Stimulated activated CD4-positive, alpha-beta T cell treated with anti-CD3 and anti-CD28 coated beads, Interleukin-4, amount 100 ng/mL, for 48 hours (primary cell): ENCODE measurements at regions not wholly inside any gene's neighbourhood (a gene's known extent, or its start where the extent isn't known, plus 50 kb on each side); places are given as distances from the start of the nearest gene placed in this dataset.

Experiments
- DNase-seq, 2 donors: peaks; one replicate each; pipeline ENCODE4 v3.0.0-alpha.2; 2020; ENCODE audit warnings: low read depth in 2 of 2

- no peak for DNase-seq
Observed at GRCh38 chr9:16092142-16093091, 539.6 kb downstream of the CCDC171 start.

DNA sequence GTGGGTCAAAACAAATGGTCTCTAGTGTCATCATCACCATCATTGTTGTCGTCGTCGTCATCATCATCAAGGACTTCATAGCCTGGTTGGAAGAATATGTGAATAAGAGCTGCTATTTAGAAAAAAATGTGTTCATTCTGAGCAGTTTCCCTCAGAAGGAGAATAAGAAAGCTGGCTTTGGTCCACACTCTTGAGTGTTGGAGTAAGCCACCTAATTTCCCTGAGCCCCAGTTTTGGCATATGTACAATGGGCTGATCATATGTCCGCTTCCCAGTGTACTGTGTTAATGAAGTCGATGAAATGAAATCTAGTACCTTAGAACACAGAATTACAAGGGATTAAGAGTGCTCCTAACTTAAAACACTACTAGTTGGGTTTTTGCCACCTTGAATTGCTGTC is 545.5 kb downstream of the CCDC171 start:
- no peak for DNase-seq

GRCh38 chr9:16099732-16100536 is 547.1 kb downstream of the CCDC171 start:
- no peak for DNase-seq

DNA sequence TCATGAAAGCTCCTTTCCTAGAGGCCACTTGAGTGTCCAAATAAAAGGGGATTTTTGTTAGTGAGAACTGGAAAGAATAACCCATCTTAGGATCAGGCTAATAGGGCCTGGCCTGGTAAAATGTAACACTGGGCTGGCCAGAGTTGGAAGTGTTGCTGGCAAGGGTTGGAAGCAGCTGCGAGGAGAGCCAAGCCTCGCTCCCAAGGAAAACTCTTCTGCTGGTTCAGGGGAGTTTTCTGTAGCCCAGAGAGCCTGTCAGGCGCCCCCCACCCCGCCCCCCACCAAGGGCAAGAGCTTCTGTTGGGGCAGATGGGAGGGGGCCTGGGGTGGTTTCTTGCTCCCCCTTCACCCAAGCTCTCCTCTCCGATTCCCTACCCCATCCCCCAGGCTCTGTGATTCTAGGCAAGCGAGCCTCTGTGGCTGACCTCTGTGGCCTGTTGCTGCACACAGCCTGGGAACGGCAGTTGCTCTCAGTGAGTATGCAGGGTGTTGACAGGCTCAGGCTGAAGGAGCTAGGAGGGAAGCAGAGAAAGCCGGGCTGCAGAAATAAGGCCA is 547.8 kb downstream of the CCDC171 start:
- DNase-seq = no peak

- no peak for DNase-seq
Observed at GRCh38 chr9:16102154-16102553, 549.3 kb downstream of the CCDC171 start.

- DNase-seq = no peak
Observed at GRCh38 chr9:16103620-16104397, 551.0 kb downstream of the CCDC171 start.

DNA sequence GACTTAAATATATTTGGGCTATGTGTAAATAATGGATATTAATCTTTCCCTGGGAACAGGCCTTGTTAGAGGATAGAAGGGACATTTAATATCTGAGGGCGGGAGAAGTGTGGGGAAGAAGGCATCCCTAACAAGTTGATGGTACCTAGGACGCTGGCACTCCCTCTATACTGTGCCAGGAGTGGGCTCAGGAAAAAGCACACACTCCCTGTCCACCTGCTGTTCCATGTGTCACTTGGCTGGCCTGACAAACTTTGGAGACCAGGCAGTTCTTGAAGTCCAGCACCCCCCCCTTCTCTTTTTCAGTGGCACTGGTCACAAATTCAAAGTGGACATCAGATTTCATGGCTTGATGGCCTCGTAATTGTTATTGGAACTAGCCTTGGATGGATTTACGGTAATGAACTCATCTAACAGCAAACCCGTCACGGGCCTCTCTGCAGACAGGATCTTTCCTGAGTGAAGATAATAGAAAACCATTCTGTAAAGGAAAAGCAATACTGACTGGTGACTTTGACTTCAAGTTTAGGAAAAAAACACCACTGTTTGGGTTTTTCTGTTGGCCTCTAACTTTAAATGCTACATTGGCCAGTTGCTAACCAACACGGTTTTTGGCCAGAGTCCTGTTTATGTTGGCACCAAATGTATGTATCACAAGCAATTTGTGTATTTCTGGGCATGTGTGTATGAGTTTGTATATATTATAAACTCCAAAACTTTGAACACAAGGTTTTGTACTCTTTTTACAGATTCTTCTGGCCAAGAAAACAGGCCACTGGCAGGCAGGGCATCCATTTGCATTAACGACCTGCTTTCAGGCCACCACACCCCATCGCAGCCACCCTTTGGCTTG is 552.6 kb downstream of the CCDC171 start:
- no peak for DNase-seq

DNA sequence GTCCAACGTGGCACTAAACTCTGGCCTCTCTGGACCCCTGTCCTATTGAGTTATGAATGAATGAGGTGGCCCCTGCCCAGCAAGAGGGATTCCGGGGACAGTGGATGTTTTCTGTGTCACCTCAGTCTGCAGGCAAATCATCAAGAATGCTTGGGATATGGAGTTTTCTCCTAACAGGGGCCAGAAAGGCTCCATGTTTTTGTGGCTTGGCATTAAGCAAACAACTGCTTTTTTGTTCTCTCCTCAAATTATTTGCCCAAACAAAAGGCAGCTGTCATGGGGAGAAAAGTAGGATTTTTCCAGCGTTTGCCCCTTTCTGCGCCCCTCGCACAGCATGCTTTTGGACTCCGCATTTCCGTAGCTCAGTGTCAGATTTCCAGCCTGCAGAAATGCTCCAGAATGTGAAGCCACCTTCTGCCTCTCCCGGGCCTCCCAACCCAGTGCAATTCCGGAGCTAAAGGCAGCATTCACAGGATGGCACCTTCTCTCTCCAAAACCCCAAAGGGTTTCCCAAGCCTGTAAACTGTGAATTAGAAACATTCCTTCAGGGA is 553.3 kb downstream of the CCDC171 start:
- DNase-seq = no peak

- DNase-seq = no peak
Observed at GRCh38 chr9:16112116-16112515, 559.3 kb downstream of the CCDC171 start.

DNA sequence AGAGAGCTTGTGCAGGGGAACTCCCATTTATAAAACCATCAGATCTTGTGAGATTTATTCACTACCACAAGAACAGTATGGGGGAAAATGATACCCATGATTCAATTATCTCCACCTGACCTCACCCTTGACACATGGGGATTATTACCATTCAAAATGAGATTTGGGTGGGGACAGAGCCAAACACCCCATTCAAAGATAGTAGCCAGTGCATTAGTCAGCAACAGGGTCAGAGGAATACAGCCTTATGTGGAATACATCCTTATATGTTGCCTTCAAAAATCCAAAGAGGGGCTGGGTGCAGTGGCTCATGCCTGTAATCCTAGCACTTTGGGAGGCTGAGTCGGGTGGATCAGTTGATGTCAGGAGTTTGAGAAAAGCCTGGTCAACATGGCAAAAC is 563.2 kb downstream of the CCDC171 start:
- DNase-seq = no peak

- no peak for DNase-seq
Observed at GRCh38 chr9:16118043-16118442, 565.2 kb downstream of the CCDC171 start.

GRCh38 chr9:16119261-16120230 is 566.7 kb downstream of the CCDC171 start:
- no peak for DNase-seq

GRCh38 chr9:16120231-16120641 is 567.4 kb downstream of the CCDC171 start:
- DNase-seq = no peak

GRCh38 chr9:16120727-16121126 is 567.9 kb downstream of the CCDC171 start:
- DNase-seq = no peak

- no peak for DNase-seq
Observed at GRCh38 chr9:16121168-16121567, 568.3 kb downstream of the CCDC171 start.

DNA sequence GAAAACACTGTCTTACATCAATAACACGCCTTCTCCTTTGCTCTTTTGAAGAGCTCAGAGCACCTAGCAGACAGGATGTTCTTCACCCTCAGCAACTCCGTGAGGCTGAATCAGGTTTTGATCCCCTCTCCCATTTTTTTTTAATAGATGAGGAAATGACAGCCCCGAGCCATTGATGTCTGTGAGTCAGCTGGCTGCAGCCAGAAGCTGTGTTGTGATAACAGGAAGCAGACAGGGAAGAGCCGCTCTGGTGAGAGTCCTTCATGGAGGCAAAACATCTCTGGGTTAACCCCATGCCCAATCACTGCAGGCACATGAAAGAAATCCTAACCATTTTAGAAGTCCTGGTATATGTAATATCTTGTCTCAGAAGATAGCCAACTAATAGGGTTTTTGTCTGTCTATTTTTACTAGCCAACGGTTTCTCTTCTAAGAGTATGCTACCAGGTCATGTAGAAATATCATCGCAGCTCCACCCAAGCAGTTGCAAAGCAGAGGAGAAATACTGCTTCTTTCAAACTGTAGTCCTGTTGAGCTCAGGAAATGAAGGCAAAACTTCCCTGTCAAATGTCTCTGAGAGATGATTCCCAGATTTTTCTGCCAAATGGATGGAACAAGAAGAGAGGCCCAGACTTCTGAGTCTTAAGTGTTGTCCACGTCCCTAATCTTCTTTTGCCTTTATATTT is 568.9 kb downstream of the CCDC171 start:
- no peak for DNase-seq

DNA sequence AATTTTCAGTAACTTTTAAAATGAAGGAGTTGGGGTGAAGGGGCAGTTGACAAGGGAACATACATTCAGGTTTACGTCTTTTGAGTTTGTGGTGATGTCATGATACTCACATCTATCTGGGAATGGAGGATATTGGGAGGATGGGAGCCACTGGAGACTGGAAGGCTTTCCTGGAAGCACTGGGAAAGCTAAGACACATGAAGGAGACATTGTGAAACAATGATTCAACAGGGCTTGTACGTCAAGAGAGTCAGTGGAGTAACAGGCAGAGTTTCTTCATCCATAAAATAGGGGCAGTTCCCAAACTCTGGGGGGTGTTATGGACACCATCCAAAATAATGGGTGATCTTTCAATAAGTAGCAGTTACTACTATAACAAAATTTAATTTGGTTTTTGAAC is 572.8 kb downstream of the CCDC171 start:
- DNase-seq = no peak

DNA sequence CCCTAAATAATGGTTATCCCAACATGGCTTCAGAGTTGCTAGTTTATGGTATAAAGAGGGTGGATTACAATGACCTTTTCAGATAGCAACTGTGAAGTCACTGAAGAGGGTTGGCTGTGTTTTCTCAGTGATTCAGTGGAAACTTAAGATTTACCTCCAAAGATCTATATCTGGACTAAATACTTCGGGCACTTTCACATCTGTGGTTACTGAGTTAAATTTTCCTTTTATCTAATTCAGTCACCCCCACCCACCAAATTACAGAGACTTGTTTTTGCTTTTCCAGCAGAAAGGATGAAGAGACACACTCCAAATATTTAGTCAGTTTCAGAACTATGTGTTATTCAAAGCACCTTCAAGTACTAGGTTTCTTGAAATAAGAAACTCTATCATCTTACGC is 573.2 kb downstream of the CCDC171 start:
- no peak for DNase-seq

DNA sequence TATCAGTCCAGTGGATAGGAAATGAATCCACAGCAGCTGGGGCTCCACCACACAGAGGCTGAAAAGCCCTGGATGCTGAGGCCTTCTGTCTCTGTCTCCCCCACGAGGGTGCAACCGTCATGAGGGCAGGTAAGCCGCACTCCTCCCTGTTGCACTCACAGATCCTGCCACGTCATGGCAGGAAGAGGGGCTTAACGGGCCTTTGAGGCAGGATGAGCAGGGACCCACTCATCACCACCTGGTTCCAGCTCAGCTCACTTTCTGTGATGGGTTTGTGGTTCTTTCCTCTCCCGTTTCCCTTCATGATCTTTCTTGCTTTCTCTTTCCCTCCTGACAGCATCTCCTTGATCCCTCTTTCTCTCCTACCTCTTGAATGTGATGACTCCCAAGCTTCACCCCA is 575.2 kb downstream of the CCDC171 start:
- DNase-seq = no peak
